Mesodermal cell (in vitro differentiated cells): ENCODE measurements at regions not wholly inside any gene's neighbourhood (a gene's known extent, or its start where the extent isn't known, plus 50 kb on each side); places are given as distances from the start of the nearest gene placed in this dataset.

Experiments
- H3K27ac ChIP-seq: 2 replicates; pipeline ENCODE4 v1.7.0; 2013; ENCODE audit warnings: mild to moderate bottlenecking, low read depth, low read length, moderate library complexity; ENCODE audit not compliant: severe bottlenecking
- H3K36me3 ChIP-seq: 2 replicates; pipeline ENCODE4 v1.7.1; 2013; ENCODE audit warnings: mild to moderate bottlenecking, low read length, moderate library complexity; ENCODE audit not compliant: control insufficient read depth, insufficient read depth
- H3K4me1 ChIP-seq: one replicate; pipeline ENCODE4 v1.7.1; 2013; ENCODE audit warnings: mild to moderate bottlenecking, low read length; ENCODE audit not compliant: insufficient read depth, control insufficient read depth, poor library complexity, severe bottlenecking
- H3K4me3 ChIP-seq: 2 replicates; pipeline ENCODE4 v1.7.0; 2013; ENCODE audit warnings: low read length, control low read depth, mild to moderate bottlenecking; ENCODE audit not compliant: insufficient read depth, poor library complexity, severe bottlenecking; ENCODE audit errors: extremely low read depth
- H3K9me3 ChIP-seq: 2 replicates; pipeline ENCODE4 v1.7.1; 2013; ENCODE audit warnings: mild to moderate bottlenecking, low read length, moderate library complexity; ENCODE audit not compliant: control insufficient read depth
- WGBS, 2 experiments: methylation state at CpG; one replicate each; pipeline ENCODE4 v1.1.5; 2013; ENCODE audit warnings: missing lambda C conversion rate in 2 of 2; ENCODE audit not compliant: insufficient coverage in 2 of 2; 5-methylcytosine and 5-hydroxymethylcytosine counted together

GRCh38 chr6:12477616-12478015 lies 187.5 kb downstream of the EDN1 start:
- Histone ChIP-seq H3K4me1 (peaks cover 4% of the 10 kb centered on the region), H3K27ac (no peak overlapping the region), H3K4me3 (no peak overlapping the region), H3K9me3 (no peaks in the 10 kb centered on the region), H3K36me3 (no peaks in the 10 kb centered on the region)
- WGBS, 2 experiments = no CpG with 5 or more reads among the region's 3 CpGs

GRCh38 chr6:12478921-12479320 lies 188.8 kb downstream of the EDN1 start:
- Histone ChIP-seq H3K4me1 (peaks cover 11% of the 10 kb centered on the region), H3K27ac (no peak overlapping the region), H3K9me3 (no peaks in the 10 kb centered on the region), H3K36me3 (no peaks in the 10 kb centered on the region), H3K4me3 (no peak overlapping the region)
- WGBS, 2 experiments = 91 to 100% methylated on average over 1 of the region's 3 CpGs

GRCh38 chr6:12479451-12479850 lies 189.3 kb downstream of the EDN1 start:
- WGBS, 2 experiments = 100% methylated on average over 1 of the region's 2 CpGs; no CpG with 5 or more reads in 1 of the 2 experiments
- Histone ChIP-seq H3K9me3 (no peaks in the 10 kb centered on the region), H3K36me3 (no peaks in the 10 kb centered on the region), H3K4me3 (no peak overlapping the region), H3K27ac (no peak overlapping the region), H3K4me1 (peaks cover 17% of the 10 kb centered on the region)

- Histone ChIP-seq H3K4me1 (peaks cover 19% of the 10 kb centered on the region), H3K27ac (no peak overlapping the region), H3K9me3 (no peaks in the 10 kb centered on the region), H3K36me3 (no peaks in the 10 kb centered on the region), H3K4me3 (no peak overlapping the region)
- WGBS, 2 experiments = no CpG with 5 or more reads among the region's 2 CpGs
These were observed 189.7 kb downstream of the EDN1 start for GRCh38 chr6:12479881-12480280.

- H3K36me3 ChIP-seq = no peaks in the 10 kb centered on the region
- H3K9me3 ChIP-seq = no peaks in the 10 kb centered on the region
- H3K4me1 ChIP-seq = peaks cover 19% of the 10 kb centered on the region
- WGBS, 2 experiments = 75 to 100% methylated on average over 2 of the region's 3 CpGs
- H3K27ac ChIP-seq = no peak overlapping the region
- H3K4me3 ChIP-seq = no peak overlapping the region
These were observed 190.2 kb downstream of the EDN1 start for GRCh38 chr6:12480379-12480778.

- Histone ChIP-seq H3K4me3 (no peak overlapping the region), H3K27ac (no peak overlapping the region), H3K9me3 (no peaks in the 10 kb centered on the region), H3K36me3 (no peaks in the 10 kb centered on the region), H3K4me1 (peaks cover 19% of the 10 kb centered on the region)
- no CpG with 5 or more reads among the region's 2 CpGs for WGBS, 2 experiments
These were observed 191.1 kb downstream of the EDN1 start for GRCh38 chr6:12481292-12481691.

GRCh38 chr6:12481850-12482249 lies 191.7 kb downstream of the EDN1 start:
- WGBS, 2 experiments = 100% methylated on average over 2 of the region's 2 CpGs; no CpG with 5 or more reads in 1 of the 2 experiments

GRCh38 chr6:12482386-12483375 lies 192.5 kb downstream of the EDN1 start:
- WGBS, 2 experiments = 93 to 100% methylated on average over 1 to 2 of the region's 5 CpGs
- no peaks in the 10 kb centered on the region for H3K9me3 ChIP-seq
- H3K4me1 ChIP-seq = peaks cover 19% of the 10 kb centered on the region
- no peak overlapping the region for H3K27ac ChIP-seq
- no peak overlapping the region for H3K4me3 ChIP-seq
- no peaks in the 10 kb centered on the region for H3K36me3 ChIP-seq

More at GRCh38 chr6:12481850-12482249, 191.7 kb downstream of the EDN1 start:
- Histone ChIP-seq H3K27ac (no peak overlapping the region), H3K4me3 (no peak overlapping the region), H3K4me1 (peaks cover 19% of the 10 kb centered on the region), H3K9me3 (no peaks in the 10 kb centered on the region), H3K36me3 (no peaks in the 10 kb centered on the region)

- H3K36me3 ChIP-seq = no peaks in the 10 kb centered on the region
- no peak overlapping the region for H3K4me3 ChIP-seq
- peaks cover 19% of the 10 kb centered on the region for H3K4me1 ChIP-seq
- no peaks in the 10 kb centered on the region for H3K9me3 ChIP-seq
- 73 to 84% methylated on average over 3 to 4 of the region's 5 CpGs for WGBS, 2 experiments
- no peak overlapping the region for H3K27ac ChIP-seq
These were observed 193.6 kb downstream of the EDN1 start for GRCh38 chr6:12483712-12484111.

- 79 to 100% methylated on average over 1 of the region's 3 CpGs for WGBS, 2 experiments
- no peak overlapping the region for H3K4me3 ChIP-seq
- H3K4me1 ChIP-seq = peaks cover 19% of the 10 kb centered on the region
- no peaks in the 10 kb centered on the region for H3K36me3 ChIP-seq
- H3K27ac ChIP-seq = no peak overlapping the region
- H3K9me3 ChIP-seq = no peaks in the 10 kb centered on the region
These were observed 194.4 kb downstream of the EDN1 start for GRCh38 chr6:12484519-12484918.

GRCh38 chr6:12485226-12485764 lies 195.1 kb downstream of the EDN1 start:
- H3K9me3 ChIP-seq = no peaks in the 10 kb centered on the region
- H3K36me3 ChIP-seq = no peaks in the 10 kb centered on the region
- H3K27ac ChIP-seq = no peak overlapping the region
- H3K4me3 ChIP-seq = no peak overlapping the region
- H3K4me1 ChIP-seq = peaks cover 19% of the 10 kb centered on the region
- 85 to 100% methylated on average over 2 to 4 of the region's 8 CpGs for WGBS, 2 experiments
